ENCODE measurements at regions not wholly inside any gene's neighbourhood (a gene's known extent, or its start where the extent isn't known, plus 50 kb on each side); places are given as distances from the start of the nearest gene placed in this dataset.
A peak's percentile ranks its signal among the peaks of the same experiment; 100 is the strongest.

DNA sequence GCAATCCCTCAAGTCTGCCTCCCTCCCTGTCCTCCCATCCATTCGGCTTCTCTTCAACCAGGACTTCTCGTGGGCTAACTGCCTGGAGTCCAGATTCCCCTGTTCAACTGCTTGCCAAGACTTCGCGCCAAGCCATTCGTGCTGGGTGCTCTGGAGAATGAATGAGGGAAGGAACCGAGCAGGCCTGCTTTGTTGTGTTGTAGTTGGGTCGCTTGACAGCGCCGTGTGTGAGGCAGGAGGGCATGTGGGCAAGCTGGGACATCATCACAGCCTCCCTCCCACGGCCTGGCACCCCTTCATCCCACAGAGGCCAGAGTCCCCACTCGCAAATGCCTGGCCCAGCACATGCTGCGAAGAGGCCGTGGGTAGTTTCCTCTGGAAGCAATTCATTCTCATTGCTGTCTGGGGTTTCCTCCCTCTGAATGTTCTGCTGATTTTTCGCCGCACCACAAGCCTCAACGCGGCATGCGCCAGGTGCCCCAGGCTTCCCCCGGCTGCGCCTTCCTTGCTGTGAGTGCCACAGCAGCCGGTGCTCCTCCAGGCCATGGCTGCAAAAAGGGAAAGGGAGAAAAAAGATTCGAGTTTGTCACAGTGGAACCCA lies 336.0 kb downstream of the QKI start:
- Histone ChIP-seq H2BK15ac (ENCODE audit: low read depth, low read length) (no peak overlapping the region), H3K23ac (ENCODE audit: insufficient read length, low read depth, low read length) (no peak overlapping the region), H2BK5ac (ENCODE audit: insufficient read length, low read length) (no peak overlapping the region), H3K14ac (ENCODE audit: insufficient read depth, low read length) (no peak overlapping the region), H2BK120ac (ENCODE audit: low read depth, low read length, poor library complexity, severe bottlenecking) (no peak overlapping the region), H3K23me2 (ENCODE audit: insufficient read length, low read depth, low read length, poor library complexity, severe bottlenecking) (no peaks in the 10 kb centered on the region), H3T11ph (ENCODE audit: low read length) (no peak overlapping the region), H3K18ac (ENCODE audit: insufficient read length, low read depth, low read length) (no peak overlapping the region), H4K5ac (ENCODE audit: insufficient read length, low read depth, low read length) (no peak overlapping the region), H3K4me1 (ENCODE audit: insufficient read depth, low read length) (no peaks in the 10 kb centered on the region), H3K9me3 (ENCODE audit: control insufficient read depth, low read depth, low read length) (no peaks in the 10 kb centered on the region), H4K20me1 (ENCODE audit: control insufficient read depth, insufficient read depth, insufficient read length) (no peaks in the 10 kb centered on the region), H3K9ac (ENCODE audit: extremely low read depth, insufficient read length, low read length) (no peak overlapping the region), H3K27ac (ENCODE audit: insufficient read length, low read depth, low read length) (no peak overlapping the region), H2BK12ac (ENCODE audit: insufficient read length, low read depth, low read length) (no peak overlapping the region), H2AK5ac (ENCODE audit: insufficient read length, low read length) (no peak overlapping the region), H3K4me2 (ENCODE audit: insufficient read depth, insufficient read length, low read length) (no peak overlapping the region), H3K27me3 (ENCODE audit: insufficient read depth, low read length) (no peaks in the 10 kb centered on the region), H4K8ac (replicated peaks; ENCODE audit: insufficient read length, low read depth, low read length) (no peak overlapping the region), H2BK20ac (ENCODE audit: low read depth, low read length, poor library complexity, severe bottlenecking) (no peak overlapping the region), H3K79me2 (ENCODE audit: insufficient read depth, low read length) (no peaks in the 10 kb centered on the region), H3K56ac (ENCODE audit: insufficient read length, low read depth, low read length) (no peak overlapping the region), H3K4ac (ENCODE audit: low read depth, low read length) (no peak overlapping the region), H3K79me1 (ENCODE audit: insufficient read depth, low read depth, low read length, poor library complexity, severe bottlenecking) (no peaks in the 10 kb centered on the region), H2AFZ (ENCODE audit: low read length) (no peak overlapping the region), H4K91ac (ENCODE audit: insufficient read length, low read depth, low read length) (no peak overlapping the region)
- peaks cover 22 to 23% of the 10 kb centered on the region in 2 experiments for H3K4me1 Mint-ChIP-seq
- peaks cover 3 to 11% (median 4%) of the 10 kb centered on the region in 3 experiments; a peak in 5 of 7 replicates for H3K36me3 Mint-ChIP-seq (ENCODE audit: insufficient read depth in 1 of 3, low read depth in 3 of 3)
- H3K27me3 Mint-ChIP-seq (ENCODE audit: low read depth) = peaks cover 4% of the 10 kb centered on the region
- WGBS (ENCODE audit: extremely low coverage, insufficient read length, low lambda C conversion rate) = no CpG with 5 or more reads among the region's 22 CpGs
- H3K27ac Mint-ChIP-seq = peak overlapping the region in 1 of 3 experiments; percentile 95; a peak in 2 of 7 replicates
- H3K9me3 Mint-ChIP-seq = peaks cover 3 to 12% of the 10 kb centered on the region in 2 experiments; a peak in 4 of 5 replicates
- TF ChIP-seq CTCF (conservative IDR thresholded peaks at IDR 0.05) = no peak
- H3K4me3 Mint-ChIP-seq = no peak overlapping the region
- DNase-seq = no peak

All from H9 (cell line).